ENCODE measurements at regions not wholly inside any gene's neighbourhood (a gene's known extent, or its start where the extent isn't known, plus 50 kb on each side); places are given as distances from the start of the nearest gene placed in this dataset.

- TF ChIP-seq, protein P1, sequence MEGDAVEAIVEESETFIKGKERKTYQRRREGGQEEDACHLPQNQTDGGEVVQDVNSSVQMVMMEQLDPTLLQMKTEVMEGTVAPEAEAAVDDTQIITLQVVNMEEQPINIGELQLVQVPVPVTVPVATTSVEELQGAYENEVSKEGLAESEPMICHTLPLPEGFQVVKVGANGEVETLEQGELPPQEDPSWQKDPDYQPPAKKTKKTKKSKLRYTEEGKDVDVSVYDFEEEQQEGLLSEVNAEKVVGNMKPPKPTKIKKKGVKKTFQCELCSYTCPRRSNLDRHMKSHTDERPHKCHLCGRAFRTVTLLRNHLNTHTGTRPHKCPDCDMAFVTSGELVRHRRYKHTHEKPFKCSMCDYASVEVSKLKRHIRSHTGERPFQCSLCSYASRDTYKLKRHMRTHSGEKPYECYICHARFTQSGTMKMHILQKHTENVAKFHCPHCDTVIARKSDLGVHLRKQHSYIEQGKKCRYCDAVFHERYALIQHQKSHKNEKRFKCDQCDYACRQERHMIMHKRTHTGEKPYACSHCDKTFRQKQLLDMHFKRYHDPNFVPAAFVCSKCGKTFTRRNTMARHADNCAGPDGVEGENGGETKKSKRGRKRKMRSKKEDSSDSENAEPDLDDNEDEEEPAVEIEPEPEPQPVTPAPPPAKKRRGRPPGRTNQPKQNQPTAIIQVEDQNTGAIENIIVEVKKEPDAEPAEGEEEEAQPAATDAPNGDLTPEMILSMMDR (IDR thresholded peaks at IDR 0.05; ENCODE audit: low read depth, low read length, missing input control) = no peak
- TF ChIP-seq REST (IDR thresholded peaks at IDR 0.05) = no peak
- no peak for TF ChIP-seq TAF1 (conservative IDR thresholded peaks at IDR 0.05)
- TF ChIP-seq EGR1 (IDR thresholded peaks at IDR 0.05; ENCODE audit: low read depth in 2 of 2) = no peak
- no peak for TF ChIP-seq RAD21 (IDR thresholded peaks at IDR 0.05)
- no peak for TF ChIP-seq MAX (IDR thresholded peaks at IDR 0.05)
- TF ChIP-seq SP1 (IDR thresholded peaks at IDR 0.05) = no peak
- no peak for TF ChIP-seq JUND (IDR thresholded peaks at IDR 0.05)
- TF ChIP-seq HNF4G (IDR thresholded peaks at IDR 0.05) = no peak
- TF ChIP-seq GABPA (IDR thresholded peaks at IDR 0.05 in 1 of 2, conservative IDR thresholded peaks at IDR 0.05 in 1 of 2) = no peak
- TF ChIP-seq RXRA (IDR thresholded peaks at IDR 0.05) = no peak
Measured at GRCh38 chr4:96744676-96745075, 904.8 kb downstream of the PDHA2 start.

All from liver (tissue), 3 donors.